Suprapubic skin (tissue), 4 donors: ENCODE measurements at regions not wholly inside any gene's neighbourhood (a gene's known extent, or its start where the extent isn't known, plus 50 kb on each side); places are given as distances from the start of the nearest gene placed in this dataset.

ENCODE experiments used
- EP300 ChIP-seq: sonication (generic); formaldehyde crosslinking; IDR thresholded peaks from one replicate; pipeline ENCODE4 v1.6.1; 2017; ENCODE audit warnings: antibody characterized with exemption
- POLR2A ChIP-seq, 2 donors: fragments of 450-650 bp; IDR thresholded peaks; one replicate each; pipeline ENCODE4 v1.6.1; 2017; ENCODE audit warnings: antibody characterized with exemption in 2 of 2, mild to moderate bottlenecking in 2 of 2, moderate library complexity in 2 of 2
- POLR2AphosphoS5 ChIP-seq, 3 donors: sonication (generic); formaldehyde crosslinking; IDR thresholded peaks; one replicate each; pipeline ENCODE4 v1.6.1; 2017; ENCODE audit warnings: antibody characterized with exemption in 3 of 3
- TF ChIP-seq, protein P1 (sequence below), 2 donors: fragments of 200-600 bp in 1 of 2; fragments of 450-650 bp in 1 of 2; sonication (generic) in 1 of 2; IDR thresholded peaks; one replicate each; pipeline ENCODE4 v1.5.1; 2016 to 2019; ENCODE audit warnings: antibody characterized with exemption in 2 of 2, mild to moderate bottlenecking in 1 of 2, moderate library complexity in 1 of 2

DNA sequence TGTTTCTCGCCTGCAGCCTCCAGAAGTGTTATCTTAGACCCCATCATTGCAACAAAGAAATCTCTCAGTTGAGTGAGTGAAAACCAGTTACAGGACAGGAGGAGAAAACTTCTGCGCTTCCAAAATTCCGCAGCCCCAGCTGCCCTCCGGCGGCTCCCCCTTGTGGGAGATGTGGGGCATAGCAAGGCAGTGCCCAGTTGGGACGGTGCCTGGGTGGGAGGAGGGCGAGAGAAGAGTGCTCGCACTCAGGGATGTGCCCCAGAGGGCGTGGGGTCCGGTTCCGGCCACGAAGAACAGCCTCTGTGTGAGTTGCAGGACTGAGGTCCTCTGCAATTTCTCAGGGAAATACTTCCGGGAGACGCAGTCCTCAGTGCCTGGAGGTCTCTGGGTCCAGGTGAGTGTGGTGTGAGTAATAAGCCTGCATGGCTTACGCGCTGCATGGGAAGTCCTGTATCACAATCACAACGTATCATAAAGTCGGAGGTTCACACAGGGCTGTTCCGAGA, 87.0 kb upstream of the BLID start:
- TF ChIP-seq POLR2A (IDR thresholded peaks at IDR 0.05) = no peak
- no peak for TF ChIP-seq POLR2AphosphoS5 (IDR thresholded peaks at IDR 0.05)
- TF ChIP-seq, protein P1, sequence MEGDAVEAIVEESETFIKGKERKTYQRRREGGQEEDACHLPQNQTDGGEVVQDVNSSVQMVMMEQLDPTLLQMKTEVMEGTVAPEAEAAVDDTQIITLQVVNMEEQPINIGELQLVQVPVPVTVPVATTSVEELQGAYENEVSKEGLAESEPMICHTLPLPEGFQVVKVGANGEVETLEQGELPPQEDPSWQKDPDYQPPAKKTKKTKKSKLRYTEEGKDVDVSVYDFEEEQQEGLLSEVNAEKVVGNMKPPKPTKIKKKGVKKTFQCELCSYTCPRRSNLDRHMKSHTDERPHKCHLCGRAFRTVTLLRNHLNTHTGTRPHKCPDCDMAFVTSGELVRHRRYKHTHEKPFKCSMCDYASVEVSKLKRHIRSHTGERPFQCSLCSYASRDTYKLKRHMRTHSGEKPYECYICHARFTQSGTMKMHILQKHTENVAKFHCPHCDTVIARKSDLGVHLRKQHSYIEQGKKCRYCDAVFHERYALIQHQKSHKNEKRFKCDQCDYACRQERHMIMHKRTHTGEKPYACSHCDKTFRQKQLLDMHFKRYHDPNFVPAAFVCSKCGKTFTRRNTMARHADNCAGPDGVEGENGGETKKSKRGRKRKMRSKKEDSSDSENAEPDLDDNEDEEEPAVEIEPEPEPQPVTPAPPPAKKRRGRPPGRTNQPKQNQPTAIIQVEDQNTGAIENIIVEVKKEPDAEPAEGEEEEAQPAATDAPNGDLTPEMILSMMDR (IDR thresholded peaks at IDR 0.05) = peak; percentile 87 to 98
- TF ChIP-seq EP300 = no peak
